Fibroblast of skin of right quadriceps (primary cell): ENCODE measurements at regions not wholly inside any gene's neighbourhood (a gene's known extent, or its start where the extent isn't known, plus 50 kb on each side); places are given as distances from the start of the nearest gene placed in this dataset.
"Not testable (repeated sequence)": the region's sequence is repeated elsewhere in the genome, so short reads cannot be mapped to it uniquely, and the experiment has no call there.

Experiments
- DNase-seq: peaks from one replicate; pipeline ENCODE4 v3.0.0-alpha.2; 2013

DNA sequence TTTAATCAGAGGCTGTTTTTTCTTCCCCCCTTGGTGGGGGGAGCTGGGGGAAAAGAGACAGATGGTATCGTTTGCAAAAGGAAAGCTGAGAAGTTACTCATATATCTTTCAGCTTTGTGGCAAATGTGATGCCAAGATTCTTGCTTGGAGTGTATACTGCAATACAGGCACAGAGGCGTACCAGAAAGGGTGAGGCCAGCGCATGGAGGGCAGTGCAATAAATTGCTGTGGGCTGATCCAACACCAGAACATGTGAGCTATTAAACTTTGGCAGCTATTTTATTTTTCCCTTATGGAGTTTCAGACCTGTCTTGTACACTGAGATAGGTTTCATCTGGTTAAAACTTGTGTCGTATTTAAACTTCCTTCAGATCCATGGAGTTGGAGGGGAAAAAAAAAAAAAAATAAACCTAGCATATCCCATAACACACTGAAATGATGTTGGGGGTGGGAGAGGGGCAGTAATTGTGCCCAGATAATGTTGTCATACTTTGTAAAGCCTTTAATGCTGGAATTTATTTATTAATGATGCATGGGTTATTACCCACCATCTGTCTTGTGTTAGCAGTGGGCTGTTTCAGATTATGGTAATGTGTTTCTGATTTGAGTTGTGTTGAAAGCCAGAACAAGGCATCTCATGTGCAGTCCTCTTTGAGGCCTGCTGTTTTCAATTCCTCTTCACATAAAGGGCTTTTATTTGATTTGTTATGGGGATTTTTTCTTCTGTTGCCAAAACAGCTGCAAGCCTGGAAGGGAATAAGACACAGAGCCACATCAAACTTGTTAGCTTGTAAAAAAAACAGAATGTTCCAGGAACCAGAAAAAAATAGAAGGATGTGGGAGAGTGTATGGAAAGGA lies 891.3 kb downstream of the TLE1 start:
- peak; percentile 85 for DNase-seq

DNA sequence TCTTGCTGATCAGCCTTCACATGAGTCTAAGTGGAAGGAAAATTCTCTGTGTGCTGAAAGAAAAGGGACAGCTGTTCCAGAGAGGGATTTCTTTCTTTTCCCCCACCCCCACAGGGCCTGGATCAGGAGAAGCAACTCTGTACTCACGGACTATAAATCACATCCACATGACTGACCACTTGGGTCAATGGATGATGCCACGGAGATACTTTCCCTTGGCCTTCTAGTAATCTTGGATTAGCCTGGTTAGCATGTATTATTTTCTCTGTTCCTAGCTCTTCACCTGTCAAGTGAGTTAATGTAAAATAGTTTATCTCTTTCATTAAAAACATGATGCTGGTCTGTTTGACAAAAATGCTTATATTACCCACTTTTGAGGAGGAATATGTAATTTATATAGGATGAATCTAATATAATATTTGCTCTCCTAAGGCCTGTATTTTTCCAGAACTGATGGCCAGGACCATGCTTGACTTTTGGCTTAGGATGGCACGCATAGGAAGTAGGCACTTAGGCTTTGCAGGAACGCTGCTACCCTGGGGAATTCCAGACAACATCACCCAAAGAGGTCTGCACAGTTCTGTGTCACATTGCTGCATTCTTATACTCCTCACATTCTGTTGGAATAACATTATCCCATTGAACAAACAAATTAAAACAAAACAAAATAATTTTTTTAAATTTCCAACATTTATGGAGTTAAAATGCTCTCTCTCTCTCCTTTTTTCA lies 892.1 kb downstream of the TLE1 start:
- DNase-seq: no peak

DNA sequence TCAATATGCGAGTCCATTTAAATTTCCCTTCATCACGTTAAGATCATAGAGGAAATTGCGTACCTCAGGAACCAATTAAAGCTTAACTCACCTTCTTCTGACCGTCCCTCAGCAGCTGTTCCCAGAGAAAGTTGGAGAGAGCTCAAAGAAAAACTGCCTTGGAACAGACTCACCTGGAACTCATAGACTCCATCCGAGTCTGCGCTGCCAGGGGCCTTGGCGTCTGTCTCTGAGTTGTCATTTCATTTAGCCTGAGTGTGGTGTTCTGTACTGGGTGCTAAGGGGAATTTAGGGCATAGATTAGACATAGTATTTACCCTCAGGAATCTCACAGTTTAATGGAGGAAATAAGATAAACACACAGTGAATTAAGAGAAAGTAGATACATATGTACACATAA lies 892.7 kb downstream of the TLE1 start:
- no peak for DNase-seq

DNA sequence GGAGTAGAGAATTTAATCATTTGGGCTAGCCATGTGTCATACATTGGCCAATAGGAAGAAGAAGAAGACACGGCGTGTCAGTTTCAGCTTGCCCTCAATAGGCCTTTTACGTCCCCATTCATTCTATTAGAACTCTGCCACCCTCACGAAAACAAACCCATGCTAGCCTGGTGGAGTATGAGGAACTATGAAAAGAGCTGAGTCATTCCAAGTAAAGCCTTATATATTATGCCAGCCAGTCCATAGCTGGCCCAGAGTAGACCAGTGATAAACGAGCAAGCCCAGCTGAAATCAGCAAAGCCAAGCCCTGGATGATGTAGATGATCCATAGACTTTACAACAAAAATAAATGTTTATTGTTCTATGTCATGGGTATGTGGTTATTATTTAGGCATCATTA lies 895.1 kb downstream of the TLE1 start:
- DNase-seq: no peak

DNA sequence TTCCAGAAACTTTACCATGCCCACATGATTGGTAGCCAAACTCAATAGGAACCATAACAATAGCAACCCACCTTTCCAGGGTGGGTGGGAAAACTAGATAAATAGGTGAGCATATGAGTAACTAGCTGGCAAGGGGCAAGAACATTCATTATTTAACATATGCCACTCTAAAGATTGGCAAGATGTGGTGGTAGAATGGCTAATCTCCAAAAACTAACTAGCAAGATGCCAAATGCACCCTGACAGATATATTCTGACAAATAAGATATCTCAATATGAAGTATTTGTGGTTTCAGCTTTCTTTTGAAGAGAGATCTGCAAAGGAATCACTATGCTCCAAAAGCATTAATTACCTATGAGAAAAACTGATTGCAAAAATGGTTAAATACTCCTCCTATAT lies 895.6 kb downstream of the TLE1 start:
- no peak for DNase-seq

DNA sequence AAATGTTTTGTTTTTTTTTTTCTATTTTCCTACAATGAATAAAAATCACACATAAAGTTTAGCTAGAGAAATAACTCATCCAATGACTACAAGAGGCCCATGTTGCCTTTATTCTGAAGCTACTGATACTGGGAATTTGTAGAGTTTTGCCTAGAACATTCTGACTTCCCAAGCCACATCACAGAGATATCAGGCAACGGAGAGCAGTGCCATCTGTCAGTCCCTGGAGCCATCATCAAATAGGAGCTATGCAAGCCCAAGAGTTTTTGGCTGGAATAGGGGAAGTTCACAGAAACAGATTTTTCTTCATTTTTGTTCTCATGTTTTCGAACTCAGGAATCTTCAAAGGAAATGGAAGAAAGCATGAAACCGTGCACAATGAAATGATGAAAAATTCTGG lies 896.6 kb downstream of the TLE1 start:
- DNase-seq: no peak

DNA sequence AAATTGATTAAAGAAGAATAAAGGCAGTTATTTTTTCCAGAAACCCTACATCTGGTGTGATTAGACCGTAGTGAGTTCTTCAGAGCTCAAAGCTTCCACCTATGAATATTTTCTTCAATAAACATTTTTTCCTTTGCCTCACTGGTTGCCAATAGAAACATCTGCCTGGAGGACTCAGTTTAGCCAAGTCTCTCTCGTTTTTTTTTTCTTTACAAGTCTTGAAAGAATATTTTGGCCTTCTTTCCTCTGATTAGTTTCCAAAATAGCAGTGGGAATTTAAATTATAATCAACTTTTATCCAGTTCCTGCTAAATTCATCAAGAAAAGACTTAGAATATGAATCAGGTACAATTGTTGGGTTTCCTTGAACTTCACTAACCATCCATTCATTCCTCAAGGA lies 897.5 kb downstream of the TLE1 start:
- no peak for DNase-seq

DNA sequence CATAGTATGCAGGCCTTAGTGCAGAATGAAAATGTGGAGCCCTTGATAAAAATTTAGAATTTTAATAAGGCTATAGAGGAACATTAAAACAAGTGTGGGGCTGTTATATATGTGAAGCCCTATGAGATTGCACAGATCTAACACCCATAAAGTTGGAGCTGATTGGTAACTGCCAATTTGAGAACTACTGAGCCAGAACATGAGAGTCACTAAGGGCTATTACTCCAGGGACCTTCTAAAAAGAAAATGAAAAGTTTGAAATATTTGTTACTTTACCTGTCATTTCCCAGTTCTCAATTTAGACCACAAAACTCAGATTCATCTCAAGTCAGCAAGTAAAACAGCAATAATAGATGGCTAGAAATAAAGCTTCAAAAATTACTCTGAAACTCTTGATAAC lies 898.6 kb downstream of the TLE1 start:
- no peak for DNase-seq

DNA sequence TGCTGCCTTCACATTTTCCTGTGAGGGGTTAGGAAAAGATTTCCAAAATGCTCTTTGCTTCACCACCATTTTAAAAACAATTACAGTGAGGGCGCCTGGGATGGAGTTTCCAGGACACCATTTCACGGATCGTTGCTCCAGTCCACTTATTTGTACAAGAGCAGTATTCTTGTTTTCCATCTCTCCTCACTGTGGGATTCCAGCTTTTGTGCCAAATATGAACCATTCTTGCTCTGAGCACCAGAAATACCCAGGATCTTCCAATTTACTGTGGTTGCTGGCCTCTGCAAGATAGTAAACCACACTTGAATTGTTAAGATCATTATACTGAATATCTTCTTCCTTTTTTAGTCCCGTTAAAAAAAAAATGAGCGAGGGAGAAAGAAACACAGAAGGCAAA lies 899.5 kb downstream of the TLE1 start:
- peak; percentile 1 for DNase-seq

DNA sequence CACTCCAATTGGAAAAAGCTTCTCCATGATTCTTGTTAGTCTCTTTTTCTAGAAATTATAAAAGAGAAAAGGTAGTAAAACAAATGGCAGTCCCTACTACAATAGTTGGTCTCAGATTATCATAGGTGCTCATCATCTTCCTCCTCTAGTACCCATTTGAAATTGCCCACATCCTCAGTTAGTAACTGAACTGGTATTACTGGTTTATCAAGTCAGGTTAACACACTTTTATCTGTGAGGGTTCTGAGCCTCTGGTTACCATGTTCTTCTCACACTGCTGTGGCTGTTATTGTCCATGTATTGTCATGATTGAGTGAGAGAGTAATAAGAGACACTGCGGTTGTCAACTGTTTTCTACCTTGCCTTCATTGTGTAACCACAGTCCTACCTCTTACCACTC lies 901.7 kb downstream of the TLE1 start:
- DNase-seq: no peak

DNA sequence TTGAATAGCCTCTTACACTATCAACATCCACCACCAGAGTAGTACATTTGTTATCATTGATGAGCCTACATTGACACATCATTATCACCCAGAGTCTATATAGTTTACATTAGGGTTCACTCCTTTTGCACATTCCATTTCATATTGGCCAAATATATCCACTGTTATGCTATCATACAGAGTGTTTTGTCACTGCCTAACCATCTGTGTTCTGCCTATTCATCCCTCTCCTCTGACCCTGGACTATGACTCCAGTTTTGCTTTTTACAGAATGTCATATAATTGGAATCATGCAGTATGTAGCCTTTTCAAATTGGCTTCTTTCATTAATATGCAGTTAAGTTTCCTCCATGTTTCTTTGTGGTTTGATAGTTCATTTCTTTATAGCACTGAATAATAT lies 904.7 kb downstream of the TLE1 start:
- DNase-seq: no peak

DNA sequence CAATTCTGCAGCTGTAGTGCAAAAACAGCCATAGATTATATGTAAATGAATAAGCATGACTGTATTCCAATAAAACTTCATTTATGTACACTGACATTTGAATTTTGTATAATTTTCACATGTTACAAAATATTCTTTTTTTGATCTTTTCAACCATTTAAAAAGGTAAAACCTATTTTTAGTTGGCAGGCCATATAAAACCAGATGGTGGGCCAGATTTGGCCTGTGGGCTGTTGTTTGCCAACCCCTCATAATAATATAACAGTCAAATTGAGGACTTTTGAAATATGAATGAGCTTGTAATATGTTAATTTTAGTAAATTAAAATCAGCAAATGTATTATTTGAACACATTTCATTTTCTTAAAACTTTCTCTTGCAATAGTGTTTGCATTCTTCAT lies 913.4 kb downstream of the TLE1 start:
- no peak for DNase-seq

DNA sequence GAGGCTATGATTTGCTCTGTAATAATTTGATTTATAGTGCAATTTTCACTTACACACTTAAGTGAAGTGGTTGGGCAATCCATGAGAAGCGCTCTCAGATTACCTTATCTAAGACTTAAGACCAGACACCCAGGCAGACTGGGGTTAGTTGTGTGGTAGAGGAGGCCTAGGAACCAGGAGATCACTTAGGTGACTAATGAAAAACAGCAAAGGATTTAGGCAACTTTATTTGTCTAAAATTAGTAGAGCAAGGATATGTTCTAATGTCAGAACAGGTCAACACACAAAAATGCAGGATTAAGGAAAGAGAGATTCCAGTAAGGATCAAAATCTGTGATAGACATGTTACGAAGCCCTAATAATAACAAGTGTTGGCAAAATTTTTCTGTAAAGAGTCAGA lies 913.8 kb downstream of the TLE1 start:
- DNase-seq: peak; percentile 53

DNA sequence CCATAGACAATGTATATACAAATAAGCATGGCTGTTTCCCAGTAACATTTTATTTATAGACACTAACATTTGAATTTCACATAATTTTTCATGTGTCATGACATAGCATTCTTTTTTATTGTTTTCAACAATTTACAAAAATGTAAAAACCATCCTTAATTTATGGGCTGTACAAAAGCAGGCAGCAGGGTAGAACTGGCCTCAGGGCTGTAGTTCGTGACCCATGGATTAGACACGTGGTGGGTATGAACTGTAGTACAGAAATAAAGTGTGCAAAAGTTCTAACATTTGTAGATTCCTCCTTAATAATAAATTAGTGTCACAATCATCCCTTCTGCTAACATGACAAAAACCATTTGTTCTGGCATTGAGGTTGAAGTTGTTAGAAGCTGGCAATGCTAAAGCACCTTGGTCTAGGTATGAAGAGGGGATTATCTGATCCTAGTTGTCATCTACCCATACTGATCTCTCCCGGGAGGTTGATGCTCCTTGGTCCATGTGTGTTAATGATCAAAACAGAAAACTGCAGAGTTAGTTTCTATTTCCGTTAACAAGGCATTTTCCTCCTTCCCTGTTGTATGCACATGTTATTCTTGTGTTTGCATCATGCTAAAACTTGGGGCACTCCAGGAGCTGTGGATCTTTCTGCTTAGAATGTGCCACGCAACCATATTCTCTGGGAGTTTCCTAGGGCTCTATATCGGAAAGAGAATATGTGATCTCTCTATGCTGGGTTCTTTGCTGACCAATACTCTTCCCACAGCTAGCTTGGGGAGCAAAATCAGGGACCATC lies 917.6 kb downstream of the TLE1 start:
- no peak for DNase-seq

DNA sequence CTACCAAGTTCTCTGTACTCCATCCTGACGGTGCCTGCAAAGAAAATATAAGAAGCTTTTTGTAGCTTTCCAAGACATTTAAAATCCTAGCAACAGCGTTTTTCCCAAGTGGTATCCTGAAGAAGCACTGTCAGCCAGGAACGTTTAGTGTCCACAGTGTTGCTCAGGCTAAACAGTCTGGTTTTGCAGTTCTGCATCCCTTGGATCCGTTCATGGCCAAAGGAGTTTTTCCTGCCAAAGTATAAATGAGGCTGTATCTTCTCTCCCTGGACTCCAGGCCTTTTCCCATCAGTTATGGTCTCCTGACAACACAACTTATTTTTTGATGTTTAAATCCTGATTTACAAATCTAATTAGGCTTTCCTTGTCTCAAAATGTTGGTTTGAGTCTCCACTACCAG lies 925.8 kb downstream of the TLE1 start:
- DNase-seq: no peak

DNA sequence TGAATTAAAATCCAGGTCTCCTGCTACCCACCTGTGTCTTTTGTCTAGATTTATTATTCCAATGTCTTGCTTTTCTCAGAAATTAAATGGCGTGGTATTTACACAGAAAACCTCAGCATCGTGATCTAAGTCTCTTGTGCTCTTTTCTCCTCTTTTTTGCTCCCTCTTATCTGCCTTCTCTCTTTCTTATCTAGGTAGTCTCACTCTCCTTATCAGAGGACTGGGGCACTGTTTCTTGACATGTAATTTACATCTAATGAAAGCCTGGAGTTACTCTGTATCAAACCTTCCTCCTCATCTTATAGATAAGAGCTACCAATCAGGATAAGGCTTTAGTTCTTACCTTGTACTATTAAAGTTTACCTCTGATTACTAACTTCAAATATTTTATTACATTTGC lies 933.8 kb downstream of the TLE1 start:
- no peak for DNase-seq

DNA sequence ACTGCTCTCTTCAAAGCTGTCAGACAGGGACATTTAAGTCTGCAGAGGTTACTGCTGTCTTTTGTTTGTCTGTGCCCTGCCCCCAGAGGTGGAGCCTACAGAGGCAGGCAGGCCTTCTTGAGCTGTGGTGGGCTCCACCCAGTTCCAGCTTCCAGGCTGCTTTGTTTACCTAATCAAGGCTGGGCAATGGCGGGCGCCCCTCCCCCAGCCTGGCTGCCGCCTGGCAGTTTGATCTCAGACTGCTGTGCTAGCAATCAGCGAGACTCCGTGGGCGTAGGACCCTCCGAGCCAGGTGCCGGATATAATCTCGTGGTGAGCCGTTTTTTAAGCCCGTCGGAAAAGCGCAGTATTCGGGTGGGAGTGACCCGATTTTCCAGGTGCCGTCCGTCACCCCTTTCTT lies 942.3 kb downstream of the TLE1 start:
- DNase-seq: not testable (repeated sequence)

DNA sequence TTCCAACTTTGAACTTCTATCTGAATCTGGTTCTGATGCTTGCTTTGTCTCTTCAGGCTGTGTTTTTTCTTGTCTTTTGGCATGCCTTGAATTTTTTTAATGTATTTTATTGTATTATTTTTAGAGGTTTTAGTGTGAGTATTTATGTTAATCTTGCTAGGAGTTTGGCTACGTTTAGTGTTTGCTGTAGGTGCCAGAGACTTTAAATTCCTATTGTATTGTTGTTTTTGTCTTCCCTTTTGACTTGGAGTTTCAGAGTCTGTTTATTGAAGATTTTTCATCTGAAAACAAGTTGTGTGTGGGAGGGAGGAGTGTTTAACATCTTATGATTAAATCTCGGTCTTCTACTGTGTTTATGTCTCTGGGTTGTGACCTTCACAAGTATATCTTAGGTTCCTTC lies 956.8 kb downstream of the TLE1 start:
- DNase-seq: no peak

DNA sequence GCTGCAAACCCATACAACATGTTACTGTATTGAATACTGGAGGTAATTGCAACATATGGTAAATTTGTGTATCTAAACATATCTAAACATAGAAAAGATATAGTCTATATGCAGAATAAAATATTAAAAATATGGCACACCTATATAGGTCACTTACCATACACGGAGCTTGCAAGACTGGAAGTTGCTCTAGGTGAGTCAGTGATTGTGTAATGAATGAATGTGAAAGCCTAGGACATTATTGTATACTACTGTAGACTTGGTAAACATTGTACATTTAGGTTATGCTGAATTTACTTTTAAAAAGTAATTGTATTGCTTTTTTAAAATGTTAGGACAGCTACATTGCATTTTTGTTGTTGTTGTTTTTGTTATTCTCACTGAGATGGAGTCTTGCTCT lies 968.8 kb downstream of the TLE1 start:
- DNase-seq: no peak

DNA sequence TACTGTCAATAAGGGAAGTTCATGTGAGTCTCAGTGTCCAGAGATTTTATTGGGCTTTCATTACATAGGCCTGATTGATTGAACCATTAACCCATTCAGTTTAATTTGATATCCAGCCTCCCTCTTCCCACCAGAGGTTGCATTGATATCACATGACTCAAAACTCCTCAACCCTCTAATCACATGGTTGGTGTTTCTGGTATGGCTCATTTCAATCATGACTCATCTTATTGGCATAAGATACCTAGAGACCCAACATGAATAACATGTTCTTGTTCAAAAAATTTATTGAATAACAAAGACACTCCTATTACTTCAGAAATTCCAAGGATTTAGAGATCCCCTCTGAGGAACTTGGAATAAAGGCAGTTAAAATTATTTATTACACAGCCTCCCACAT lies 982.2 kb downstream of the TLE1 start:
- DNase-seq: peak; percentile 53

DNA sequence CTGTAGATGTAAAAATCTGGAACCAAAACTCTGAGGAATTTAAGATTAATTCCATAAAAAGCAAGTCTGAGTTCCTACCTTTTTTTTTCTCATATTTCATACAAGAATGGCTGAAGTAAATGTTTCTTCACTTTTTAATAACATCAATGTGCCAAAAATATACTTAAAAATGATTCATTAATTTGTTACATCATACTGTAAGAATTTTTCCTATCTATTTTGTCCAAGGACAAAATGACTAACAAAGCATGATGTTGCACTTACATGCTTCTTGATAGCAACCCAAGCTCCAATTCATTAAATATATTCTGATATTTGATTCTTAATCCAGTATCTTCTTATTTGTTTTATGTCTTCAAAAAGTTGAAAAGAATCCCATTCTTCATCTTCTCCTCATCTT lies 988.3 kb downstream of the TLE1 start:
- peak; percentile 6 for DNase-seq

DNA sequence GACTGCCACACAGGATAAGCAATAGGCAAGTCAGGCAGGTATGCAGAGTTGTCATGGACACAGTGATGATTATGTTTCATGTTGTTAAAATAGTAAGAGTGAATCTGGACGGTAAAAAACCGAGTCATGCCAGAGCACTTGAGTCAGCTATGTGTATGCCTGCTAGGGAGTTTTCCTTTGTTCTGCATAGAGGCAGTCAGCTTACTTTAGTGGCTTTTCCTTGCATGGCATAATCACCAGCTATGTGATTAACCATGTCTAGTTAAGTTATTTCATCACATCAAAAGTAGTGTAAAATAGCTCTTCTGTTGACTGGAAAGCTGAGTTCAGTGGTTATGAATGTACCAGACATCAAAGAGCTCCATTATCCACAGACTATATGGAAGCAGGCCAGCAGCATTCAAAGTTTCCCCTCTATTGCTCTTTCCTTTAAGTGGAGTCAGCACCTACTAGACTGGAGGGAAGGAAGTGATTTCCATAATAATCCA lies 989.8 kb downstream of the TLE1 start:
- DNase-seq: peak; percentile 67

DNA sequence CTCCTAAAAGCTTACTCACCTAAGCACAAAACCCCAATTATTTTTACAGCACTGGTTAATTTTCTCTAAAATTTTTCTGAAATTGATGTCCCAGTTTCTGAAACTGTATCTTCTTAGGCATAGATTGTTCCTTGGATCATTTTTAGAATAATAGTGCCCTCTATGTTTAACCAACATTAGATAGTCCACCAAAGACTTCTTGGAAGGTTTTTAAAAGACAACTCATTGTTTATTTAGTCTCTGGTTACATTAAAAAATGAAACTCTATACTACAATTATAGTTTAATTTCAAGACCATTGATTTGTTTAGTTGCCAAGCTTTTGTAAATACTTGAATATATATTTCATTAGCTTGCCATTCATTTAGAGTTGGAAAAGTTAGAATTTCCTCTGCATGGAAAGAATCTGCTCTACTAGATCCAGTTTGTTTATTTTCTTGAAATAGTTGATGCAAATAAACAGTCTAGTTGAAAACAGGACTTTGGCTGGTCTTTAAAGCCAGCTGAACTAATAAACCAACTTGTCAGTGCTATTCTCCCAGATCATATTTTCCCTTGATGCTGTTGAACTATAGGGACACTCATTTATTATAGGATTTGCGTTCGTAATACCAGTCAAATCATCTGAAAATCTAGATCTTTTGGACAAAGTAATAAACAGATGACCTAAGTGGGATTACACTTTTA lies 990.5 kb downstream of the TLE1 start:
- no peak for DNase-seq
